Tibial nerve (tissue), 4 donors: ENCODE measurements at regions not wholly inside any gene's neighbourhood (a gene's known extent, or its start where the extent isn't known, plus 50 kb on each side); places are given as distances from the start of the nearest gene placed in this dataset.
"Not testable (repeated sequence)": the region's sequence is repeated elsewhere in the genome, so short reads cannot be mapped to it uniquely, and the experiment has no call there.

Experiments used
- DNase-seq, 2 donors: peaks; one replicate each; pipeline ENCODE4 v3.0.0-alpha.2; 2019; ENCODE audit warnings: low spot score in 2 of 2
- H3K27ac ChIP-seq, 4 donors: fragments of 200-600 bp; sonication (generic) in 3 of 4; one replicate each; pipeline ENCODE4 v1.5.1; 2017 to 2019; ENCODE audit warnings: mild to moderate bottlenecking in 1 of 4
- H3K27me3 ChIP-seq, 2 donors: fragments of 200-600 bp; sonication (generic) in 1 of 2; one replicate each; pipeline versions ENCODE4 v1.5.1 to v1.6.0; 2017 to 2019
- H3K36me3 ChIP-seq, 3 donors: fragments of 200-600 bp; sonication (generic); one replicate each; pipeline ENCODE4 v1.5.1; 2018 to 2019
- H3K4me1 ChIP-seq, 4 donors: fragments of 200-600 bp; sonication (generic) in 3 of 4; one replicate each; pipeline ENCODE4 v1.5.1; 2017 to 2019
- H3K4me3 ChIP-seq, 4 donors: fragments of 200-600 bp; sonication (generic) in 3 of 4; one replicate each; pipeline ENCODE4 v1.5.1; 2017 to 2019; ENCODE audit warnings: mild to moderate bottlenecking in 1 of 4, moderate library complexity in 1 of 4
- H3K9me3 ChIP-seq, 4 donors: fragments of 200-600 bp; sonication (generic) in 3 of 4; one replicate each; pipeline ENCODE4 v1.5.1; 2017 to 2019
- EP300 ChIP-seq, 2 donors: sonication (generic); formaldehyde crosslinking; IDR thresholded peaks; one replicate each; pipeline ENCODE4 v1.6.1; 2017; ENCODE audit warnings: antibody characterized with exemption in 2 of 2, mild to moderate bottlenecking in 1 of 2
- POLR2A ChIP-seq, 2 donors: fragments of 450-650 bp; IDR thresholded peaks; one replicate each; pipeline ENCODE4 v1.6.1; 2017; ENCODE audit warnings: antibody characterized with exemption in 2 of 2, mild to moderate bottlenecking in 2 of 2, moderate library complexity in 2 of 2
- WGBS, 2 donors: methylation state at CpG; one replicate each; pipeline ENCODE4 v1.1.5; 2018; 5-methylcytosine and 5-hydroxymethylcytosine counted together
- TF ChIP-seq, protein P1 (sequence below), 5 experiments: fragments of 200-600 bp in 3 of 5; fragments of 450-650 bp in 2 of 5; sonication (generic) in 3 of 5; IDR thresholded peaks; one replicate each; pipeline ENCODE4 v1.5.1; 2016 to 2019; ENCODE audit warnings: antibody characterized with exemption in 5 of 5, mild to moderate bottlenecking in 3 of 5, moderate library complexity in 2 of 5

DNA sequence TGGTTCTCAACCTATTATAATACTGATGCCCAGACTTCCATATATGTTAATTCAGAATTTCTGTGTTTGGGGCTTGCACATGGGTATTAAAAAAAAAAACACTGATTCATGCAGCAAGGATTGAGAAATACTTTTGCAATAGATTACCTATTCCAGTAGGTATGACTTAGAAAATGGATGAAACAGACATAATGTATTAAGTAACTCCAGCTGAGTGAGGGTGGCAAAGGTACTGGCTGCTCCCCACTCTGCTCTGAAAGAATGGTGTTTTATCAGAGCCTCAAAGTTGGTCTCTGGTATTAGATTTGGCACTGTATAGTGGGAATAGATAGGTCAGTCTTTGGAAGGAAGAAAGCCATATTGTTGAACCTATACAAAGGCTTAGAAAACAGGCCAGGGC lies 234.3 kb upstream of the FOLH1 start:
- Histone ChIP-seq H3K27me3 (no peaks in the 10 kb centered on the region), H3K36me3 (no peaks in the 10 kb centered on the region), H3K9me3 (peaks cover 0 to 1% (median 0%) of the 10 kb centered on the region in 4 donors), H3K4me1 (no peaks in the 10 kb centered on the region), H3K4me3 (no peak overlapping the region), H3K27ac (no peak overlapping the region)
- DNase-seq = no peak
- TF ChIP-seq EP300 (IDR thresholded peaks at IDR 0.05) = no peak
- no peak for TF ChIP-seq POLR2A (IDR thresholded peaks at IDR 0.05)
- TF ChIP-seq, protein P1, sequence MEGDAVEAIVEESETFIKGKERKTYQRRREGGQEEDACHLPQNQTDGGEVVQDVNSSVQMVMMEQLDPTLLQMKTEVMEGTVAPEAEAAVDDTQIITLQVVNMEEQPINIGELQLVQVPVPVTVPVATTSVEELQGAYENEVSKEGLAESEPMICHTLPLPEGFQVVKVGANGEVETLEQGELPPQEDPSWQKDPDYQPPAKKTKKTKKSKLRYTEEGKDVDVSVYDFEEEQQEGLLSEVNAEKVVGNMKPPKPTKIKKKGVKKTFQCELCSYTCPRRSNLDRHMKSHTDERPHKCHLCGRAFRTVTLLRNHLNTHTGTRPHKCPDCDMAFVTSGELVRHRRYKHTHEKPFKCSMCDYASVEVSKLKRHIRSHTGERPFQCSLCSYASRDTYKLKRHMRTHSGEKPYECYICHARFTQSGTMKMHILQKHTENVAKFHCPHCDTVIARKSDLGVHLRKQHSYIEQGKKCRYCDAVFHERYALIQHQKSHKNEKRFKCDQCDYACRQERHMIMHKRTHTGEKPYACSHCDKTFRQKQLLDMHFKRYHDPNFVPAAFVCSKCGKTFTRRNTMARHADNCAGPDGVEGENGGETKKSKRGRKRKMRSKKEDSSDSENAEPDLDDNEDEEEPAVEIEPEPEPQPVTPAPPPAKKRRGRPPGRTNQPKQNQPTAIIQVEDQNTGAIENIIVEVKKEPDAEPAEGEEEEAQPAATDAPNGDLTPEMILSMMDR (IDR thresholded peaks at IDR 0.05) = no peak

DNA sequence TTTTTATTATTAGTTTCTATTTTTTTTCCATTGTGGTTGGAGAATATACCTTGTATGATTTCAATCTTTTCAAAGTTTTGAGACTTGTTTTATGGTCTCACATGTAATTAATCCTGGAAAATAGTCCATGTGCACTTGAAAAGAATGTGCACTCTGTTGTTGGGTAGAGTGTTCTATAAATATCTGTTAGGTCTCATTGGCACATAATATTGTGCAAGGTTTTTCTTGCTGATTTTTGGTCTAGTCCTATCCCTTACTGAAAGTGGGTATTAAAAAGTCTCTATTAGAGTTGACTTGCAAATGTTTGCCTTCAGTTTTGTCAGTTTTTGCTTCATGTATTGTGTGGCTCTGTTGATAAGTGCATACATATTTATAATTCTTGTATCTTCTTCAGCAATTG lies 231.5 kb upstream of the FOLH1 start:
- not testable (repeated sequence) for H3K27ac ChIP-seq, H3K4me3 ChIP-seq, H3K9me3 ChIP-seq, DNase-seq, H3K27me3 ChIP-seq, H3K4me1 ChIP-seq, H3K36me3 ChIP-seq

- not testable (repeated sequence) for DNase-seq, H3K36me3 ChIP-seq, H3K27ac ChIP-seq, H3K4me3 ChIP-seq, H3K27me3 ChIP-seq, H3K4me1 ChIP-seq, H3K9me3 ChIP-seq
- WGBS, 2 donors = 94 to 95% methylated on average over 49 of the region's 49 CpGs
Observed at GRCh38 chr11:49434308-49434707, 225.9 kb upstream of the FOLH1 start.

DNA sequence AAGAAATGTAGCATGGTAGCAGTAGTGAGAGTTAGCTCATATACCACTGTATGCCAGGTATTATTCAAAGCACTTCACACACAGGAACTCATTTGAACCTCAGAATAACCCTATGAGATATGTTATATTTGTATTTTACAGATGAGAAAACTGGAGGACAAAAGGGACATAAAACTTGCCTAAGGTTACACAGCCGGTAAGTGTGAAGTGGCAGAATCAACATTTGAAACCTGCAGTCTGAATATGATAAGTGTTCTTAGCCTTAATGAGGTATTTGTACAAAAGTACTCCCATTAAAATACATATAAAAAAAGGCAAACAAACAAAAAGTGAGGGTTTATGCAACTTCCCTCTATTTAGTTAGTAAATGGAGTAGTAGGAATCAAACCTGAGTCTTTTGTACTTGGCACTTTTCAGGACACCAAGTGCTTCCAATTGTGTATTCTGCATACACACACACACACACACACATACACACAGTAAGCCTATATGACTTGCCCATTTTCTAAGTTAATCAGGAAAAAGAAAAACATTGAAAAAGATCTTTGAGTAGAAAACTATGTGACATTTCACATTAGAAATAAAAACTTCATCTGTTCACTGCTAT lies 223.9 kb upstream of the FOLH1 start:
- H3K27me3 ChIP-seq = no peaks in the 10 kb centered on the region
- DNase-seq = no peak
- H3K36me3 ChIP-seq = no peaks in the 10 kb centered on the region
- H3K4me3 ChIP-seq = no peak overlapping the region
- peaks cover 0 to 13% (median 0%) of the 10 kb centered on the region in 4 donors for H3K9me3 ChIP-seq
- no peak overlapping the region for H3K27ac ChIP-seq
- H3K4me1 ChIP-seq = no peaks in the 10 kb centered on the region
- TF ChIP-seq POLR2A (IDR thresholded peaks at IDR 0.05) = no peak
- no peak for TF ChIP-seq EP300 (IDR thresholded peaks at IDR 0.05)
- TF ChIP-seq, protein P1 (IDR thresholded peaks at IDR 0.05) = no peak
- 88 to 89% methylated on average over 1 of the region's 1 CpG for WGBS, 2 donors

GRCh38 chr11:49424136-49424535 lies 215.7 kb upstream of the FOLH1 start:
- DNase-seq = no peak
- no peaks in the 10 kb centered on the region for H3K4me1 ChIP-seq
- WGBS, 2 donors = 46 to 48% methylated on average over 3 of the region's 3 CpGs

DNA sequence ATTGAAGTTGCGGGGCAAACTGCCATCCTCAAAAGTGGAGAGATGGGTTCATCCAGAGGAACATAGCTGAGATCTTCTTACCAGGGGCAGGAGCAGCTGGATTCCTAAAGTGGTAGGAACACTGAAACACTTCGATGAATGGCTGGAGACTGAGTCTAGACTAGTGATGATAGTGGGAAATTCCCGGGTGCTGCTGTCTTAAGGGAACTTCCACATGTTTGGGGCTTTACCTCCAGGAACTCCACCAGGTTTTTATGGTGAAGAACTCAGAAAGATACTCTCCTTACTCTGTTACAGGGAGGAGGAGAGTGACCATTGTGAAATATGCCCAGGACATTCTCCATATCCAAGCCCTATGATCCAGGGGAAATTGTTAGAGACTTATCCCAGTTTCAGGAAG lies 210.5 kb upstream of the FOLH1 start:
- H3K4me1 ChIP-seq, H3K9me3 ChIP-seq, H3K4me3 ChIP-seq, H3K27ac ChIP-seq, H3K36me3 ChIP-seq, H3K27me3 ChIP-seq, DNase-seq: not testable (repeated sequence)
- WGBS, 2 donors = 78 to 79% methylated on average over 3 of the region's 3 CpGs

More at GRCh38 chr11:49424136-49424535, 215.7 kb upstream of the FOLH1 start:
- TF ChIP-seq POLR2A (IDR thresholded peaks at IDR 0.05) (no peak), EP300 (IDR thresholded peaks at IDR 0.05) (no peak)
- TF ChIP-seq, protein P1 (IDR thresholded peaks at IDR 0.05) = no peak
- no peaks in the 10 kb centered on the region for H3K27me3 ChIP-seq
- H3K4me3 ChIP-seq = no peak overlapping the region
- peaks cover 0 to 13% (median 0%) of the 10 kb centered on the region in 4 donors for H3K9me3 ChIP-seq
- no peaks in the 10 kb centered on the region for H3K36me3 ChIP-seq
- no peak overlapping the region for H3K27ac ChIP-seq

- 83 to 87% methylated on average over 14 of the region's 14 CpGs for WGBS, 2 donors
- H3K9me3 ChIP-seq = no peaks in the 10 kb centered on the region
- H3K4me1 ChIP-seq = no peaks in the 10 kb centered on the region
- no peak overlapping the region for H3K4me3 ChIP-seq
- H3K27me3 ChIP-seq = no peaks in the 10 kb centered on the region
- TF ChIP-seq, protein P1 (IDR thresholded peaks at IDR 0.05) = no peak
- no peak for TF ChIP-seq EP300 (IDR thresholded peaks at IDR 0.05)
- no peak for TF ChIP-seq POLR2A (IDR thresholded peaks at IDR 0.05)
- DNase-seq = no peak
- H3K36me3 ChIP-seq = no peaks in the 10 kb centered on the region
- no peak overlapping the region for H3K27ac ChIP-seq
Observed at GRCh38 chr11:49405743-49406142, 197.3 kb upstream of the FOLH1 start.

DNA sequence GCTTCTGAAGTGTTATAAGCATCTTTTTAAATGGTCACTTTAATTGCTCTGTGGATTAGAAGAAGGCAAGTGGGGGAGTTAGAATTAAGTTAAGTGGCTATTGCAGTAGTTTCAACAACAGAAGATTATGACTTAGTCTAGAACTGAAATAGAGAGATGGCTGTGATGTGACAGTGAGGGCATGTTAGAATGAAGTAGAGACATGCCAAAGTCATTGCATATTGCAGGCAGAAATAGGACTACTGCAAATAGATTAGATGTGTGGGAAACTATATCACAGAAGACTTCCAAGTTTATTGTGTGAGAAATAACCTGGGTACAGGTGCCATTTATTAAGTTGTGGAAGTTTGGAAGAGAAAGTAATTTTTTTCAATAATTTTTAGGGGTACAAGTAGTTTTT lies 187.4 kb upstream of the FOLH1 start:
- DNase-seq, H3K27me3 ChIP-seq, H3K4me3 ChIP-seq, H3K36me3 ChIP-seq, H3K4me1 ChIP-seq, H3K9me3 ChIP-seq, H3K27ac ChIP-seq: not testable (repeated sequence)

DNA sequence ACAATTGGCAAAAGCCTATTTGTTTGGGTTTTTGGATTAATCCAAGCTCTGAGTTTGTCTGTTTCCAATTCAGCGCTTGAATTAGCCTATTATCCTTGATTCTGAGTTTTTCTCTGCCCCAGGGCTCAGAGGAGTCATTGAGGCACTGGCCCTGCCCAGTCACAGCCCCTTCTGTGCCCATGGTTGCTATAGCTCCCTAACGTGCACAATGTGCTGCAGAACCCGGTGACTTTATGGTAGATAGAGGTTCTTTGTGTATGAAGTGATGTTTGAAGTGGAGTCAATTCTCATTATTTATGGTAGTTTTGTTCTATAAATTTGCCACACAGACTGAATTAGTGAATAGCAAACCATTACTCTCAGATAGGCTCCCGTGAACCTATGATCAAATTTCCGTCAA lies 182.0 kb upstream of the FOLH1 start:
- not testable (repeated sequence) for DNase-seq, H3K36me3 ChIP-seq, H3K4me1 ChIP-seq, H3K27me3 ChIP-seq, H3K4me3 ChIP-seq, H3K27ac ChIP-seq, H3K9me3 ChIP-seq
- WGBS, 2 donors = 60 to 65% methylated on average over 5 of the region's 5 CpGs

DNA sequence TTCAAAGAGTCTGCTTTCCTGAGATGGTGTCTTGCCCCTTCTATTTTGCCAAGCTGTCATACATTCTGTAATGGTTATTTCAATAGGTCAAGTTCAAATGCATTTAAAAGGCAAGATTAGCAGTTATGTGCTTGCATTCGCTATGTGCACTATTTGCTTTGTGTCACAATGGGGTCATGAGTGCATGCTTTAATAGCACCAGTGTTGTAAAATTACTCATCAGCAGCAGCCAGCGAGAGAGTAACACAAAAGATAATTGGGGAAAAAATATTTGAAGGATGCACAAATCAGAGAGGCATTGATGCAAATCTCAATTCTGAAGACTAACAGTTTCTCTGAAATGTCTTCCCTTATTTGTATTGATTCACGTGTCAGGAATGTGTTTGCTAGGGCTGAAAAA lies 180.7 kb upstream of the FOLH1 start:
- not testable (repeated sequence) for H3K27me3 ChIP-seq, H3K9me3 ChIP-seq, H3K4me3 ChIP-seq, DNase-seq, H3K27ac ChIP-seq, H3K36me3 ChIP-seq, H3K4me1 ChIP-seq
- 39 to 50% methylated on average over 3 of the region's 3 CpGs for WGBS, 2 donors
